HG03175 (cell line): ENCODE measurements at regions not wholly inside any gene's neighbourhood (a gene's known extent, or its start where the extent isn't known, plus 50 kb on each side); places are given as distances from the start of the nearest gene placed in this dataset.
A peak's percentile ranks its signal among the peaks of the same experiment; 100 is the strongest.

Experiments
- ATAC-seq: cut with Tn5 transposase; IDR thresholded peaks from one replicate; pipeline ENCODE4 v1.9.1; 2021; ENCODE audit warnings: mild to moderate bottlenecking, moderate library complexity; ENCODE audit not compliant: unreplicated experiment

- ATAC-seq, result no peak
These were observed 129.7 kb downstream of the TDRD15 start for GRCh38 chr2:21253311-21254027.

GRCh38 chr2:21254170-21254965 lies 130.6 kb downstream of the TDRD15 start:
- no peak for ATAC-seq

- peak; percentile 86 for ATAC-seq
These were observed 132.2 kb downstream of the TDRD15 start for GRCh38 chr2:21256006-21256405.

- no peak for ATAC-seq
These were observed 133.9 kb downstream of the TDRD15 start for GRCh38 chr2:21257621-21258020.

GRCh38 chr2:21258082-21258481 lies 134.3 kb downstream of the TDRD15 start:
- ATAC-seq, result no peak

GRCh38 chr2:21260311-21260710 lies 136.5 kb downstream of the TDRD15 start:
- ATAC-seq, result no peak

GRCh38 chr2:21261591-21261990 lies 137.8 kb downstream of the TDRD15 start:
- ATAC-seq, result no peak

GRCh38 chr2:21262426-21262940 lies 138.7 kb downstream of the TDRD15 start:
- ATAC-seq, result no peak

GRCh38 chr2:21263622-21264021 lies 139.9 kb downstream of the TDRD15 start:
- no peak for ATAC-seq

GRCh38 chr2:21265752-21266151 lies 142.0 kb downstream of the TDRD15 start:
- no peak for ATAC-seq

GRCh38 chr2:21267232-21267835 lies 143.6 kb downstream of the TDRD15 start:
- no peak for ATAC-seq

- ATAC-seq, result no peak
These were observed 144.6 kb downstream of the TDRD15 start for GRCh38 chr2:21268197-21268877.

- ATAC-seq, result no peak
These were observed 145.1 kb downstream of the TDRD15 start for GRCh38 chr2:21268878-21269224.

GRCh38 chr2:21269382-21269781 lies 145.6 kb downstream of the TDRD15 start:
- ATAC-seq, result no peak

- ATAC-seq, result no peak
These were observed 146.3 kb downstream of the TDRD15 start for GRCh38 chr2:21270083-21270491.

GRCh38 chr2:21270708-21271122 lies 146.9 kb downstream of the TDRD15 start:
- no peak for ATAC-seq

- ATAC-seq, result no peak
These were observed 152.4 kb downstream of the TDRD15 start for GRCh38 chr2:21276163-21276562.

- ATAC-seq, result no peak
These were observed 153.6 kb downstream of the TDRD15 start for GRCh38 chr2:21277068-21278056.

GRCh38 chr2:21279525-21279924 lies 155.8 kb downstream of the TDRD15 start:
- no peak for ATAC-seq

- ATAC-seq, result no peak
These were observed 157.0 kb downstream of the TDRD15 start for GRCh38 chr2:21280793-21281192.
